ENCODE measurements at regions not wholly inside any gene's neighbourhood (a gene's known extent, or its start where the extent isn't known, plus 50 kb on each side); places are given as distances from the start of the nearest gene placed in this dataset.

DNA sequence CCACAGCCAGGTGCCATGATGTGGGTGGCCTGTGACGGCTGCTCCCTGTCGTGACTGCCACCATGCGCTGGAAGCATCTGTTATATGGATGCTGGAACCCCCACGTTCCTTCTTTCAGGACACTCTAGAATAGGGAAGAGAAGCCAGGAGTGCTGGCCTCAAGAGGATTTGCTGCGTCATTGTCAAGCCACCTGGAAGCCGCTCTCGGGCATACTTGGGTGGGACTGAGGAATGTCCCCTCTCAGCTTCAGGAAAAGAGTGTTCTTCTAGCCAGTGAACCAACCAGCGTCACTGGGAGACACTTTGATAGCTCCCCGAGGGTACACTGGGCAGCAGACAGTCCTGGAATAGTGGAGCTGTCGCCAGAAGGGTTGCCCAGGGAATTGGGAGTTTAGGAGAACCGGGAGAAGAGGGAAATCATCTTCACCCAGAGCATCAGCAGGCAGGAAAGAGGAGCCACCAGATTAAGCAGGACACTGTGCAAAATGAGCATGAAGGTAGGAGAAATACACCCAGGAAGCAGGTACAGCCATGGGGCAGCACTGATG, 130.8 kb upstream of the SASH1 start:
- no peaks in the 10 kb centered on the region for H3K27me3 ChIP-seq (ENCODE audit: insufficient read depth, low read length)
- no peak overlapping the region for H3K27ac ChIP-seq (ENCODE audit: low read depth, low read length)
- no peaks in the 10 kb centered on the region for H3K36me3 ChIP-seq (ENCODE audit: insufficient read depth, low read length)
- no peak overlapping the region for H3K4me3 ChIP-seq (ENCODE audit: low read length)
- no peak overlapping the region for H3K9ac ChIP-seq (ENCODE audit: low read depth, low read length)
- H3K9me3 ChIP-seq (ENCODE audit: insufficient read depth, low read depth, low read length) = no peaks in the 10 kb centered on the region
- no peaks in the 10 kb centered on the region for H3K4me1 ChIP-seq (ENCODE audit: insufficient read depth, low read length)
- WGBS = 95% methylated on average over 11 of the region's 11 CpGs

DNA sequence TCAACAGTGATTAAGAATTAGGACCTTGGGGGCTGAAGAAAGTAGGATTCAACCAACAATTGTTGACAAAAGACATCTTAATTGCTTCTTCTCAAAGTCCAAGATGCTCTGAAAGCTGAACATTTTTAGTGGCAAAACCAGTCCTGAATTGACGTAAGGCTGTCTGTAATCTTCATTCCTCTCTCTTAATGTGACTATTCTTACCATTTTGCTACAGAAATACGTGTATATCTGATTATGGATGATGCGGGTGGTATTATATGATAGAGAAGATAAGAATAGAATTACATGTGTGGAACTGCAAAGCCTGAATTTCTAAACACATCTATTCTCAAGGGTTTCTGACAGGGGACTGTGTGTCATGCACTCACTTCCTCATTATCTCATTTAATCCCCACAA, 130.3 kb upstream of the SASH1 start:
- H3K36me3 ChIP-seq (ENCODE audit: insufficient read depth, low read length) = no peaks in the 10 kb centered on the region
- 95% methylated on average over 1 of the region's 3 CpGs for WGBS

GRCh38 chr6:148213366-148213765, 129.3 kb upstream of the SASH1 start:
- Histone ChIP-seq H3K4me1 (ENCODE audit: insufficient read depth, low read length) (no peaks in the 10 kb centered on the region), H3K9me3 (ENCODE audit: insufficient read depth, low read depth, low read length) (no peaks in the 10 kb centered on the region), H3K27ac (ENCODE audit: low read depth, low read length) (no peak overlapping the region), H3K27me3 (ENCODE audit: insufficient read depth, low read length) (no peaks in the 10 kb centered on the region), H3K36me3 (ENCODE audit: insufficient read depth, low read length) (no peaks in the 10 kb centered on the region), H3K4me3 (ENCODE audit: low read length) (no peak overlapping the region), H3K9ac (ENCODE audit: low read depth, low read length) (no peak overlapping the region)
- WGBS = 89% methylated on average over 3 of the region's 3 CpGs

More for the DNA sequence above, 130.3 kb upstream of the SASH1 start:
- H3K4me1 ChIP-seq (ENCODE audit: insufficient read depth, low read length) = no peaks in the 10 kb centered on the region
- no peaks in the 10 kb centered on the region for H3K9me3 ChIP-seq (ENCODE audit: insufficient read depth, low read depth, low read length)
- H3K27ac ChIP-seq (ENCODE audit: low read depth, low read length) = no peak overlapping the region
- no peaks in the 10 kb centered on the region for H3K27me3 ChIP-seq (ENCODE audit: insufficient read depth, low read length)
- H3K9ac ChIP-seq (ENCODE audit: low read depth, low read length) = no peak overlapping the region
- no peak overlapping the region for H3K4me3 ChIP-seq (ENCODE audit: low read length)

GRCh38 chr6:148214667-148215066, 128.0 kb upstream of the SASH1 start:
- no peaks in the 10 kb centered on the region; the same call in 1 of the 2 replicates for H3K4me1 ChIP-seq (ENCODE audit: insufficient read depth, low read length)
- H3K36me3 ChIP-seq (ENCODE audit: insufficient read depth, low read length) = no peaks in the 10 kb centered on the region
- WGBS = 98% methylated on average over 5 of the region's 5 CpGs
- H3K27ac ChIP-seq (ENCODE audit: low read depth, low read length) = no peak overlapping the region
- no peak overlapping the region for H3K4me3 ChIP-seq (ENCODE audit: low read length)
- no peaks in the 10 kb centered on the region for H3K9me3 ChIP-seq (ENCODE audit: insufficient read depth, low read depth, low read length)
- H3K27me3 ChIP-seq (ENCODE audit: insufficient read depth, low read length) = no peaks in the 10 kb centered on the region
- no peak overlapping the region for H3K9ac ChIP-seq (ENCODE audit: low read depth, low read length)

- Histone ChIP-seq H3K27me3 (ENCODE audit: insufficient read depth, low read length) (no peaks in the 10 kb centered on the region), H3K4me1 (ENCODE audit: insufficient read depth, low read length) (peaks cover 10% of the 10 kb centered on the region), H3K4me3 (ENCODE audit: low read length) (no peak overlapping the region), H3K9me3 (ENCODE audit: insufficient read depth, low read depth, low read length) (no peaks in the 10 kb centered on the region), H3K36me3 (ENCODE audit: insufficient read depth, low read length) (no peaks in the 10 kb centered on the region), H3K27ac (ENCODE audit: low read depth, low read length) (no peak overlapping the region), H3K9ac (ENCODE audit: low read depth, low read length) (no peak overlapping the region)
- WGBS = 87% methylated on average over 4 of the region's 4 CpGs
Observed at GRCh38 chr6:148217051-148217450, 125.6 kb upstream of the SASH1 start.

GRCh38 chr6:148217921-148218320, 124.7 kb upstream of the SASH1 start:
- H3K9ac ChIP-seq (ENCODE audit: low read depth, low read length) = no peak overlapping the region
- H3K27me3 ChIP-seq (ENCODE audit: insufficient read depth, low read length) = no peaks in the 10 kb centered on the region
- H3K4me1 ChIP-seq (ENCODE audit: insufficient read depth, low read length) = peaks cover 11% of the 10 kb centered on the region
- H3K36me3 ChIP-seq (ENCODE audit: insufficient read depth, low read length) = no peaks in the 10 kb centered on the region
- 74% methylated on average over 1 of the region's 3 CpGs for WGBS
- H3K9me3 ChIP-seq (ENCODE audit: insufficient read depth, low read depth, low read length) = no peaks in the 10 kb centered on the region
- H3K27ac ChIP-seq (ENCODE audit: low read depth, low read length) = no peak overlapping the region
- H3K4me3 ChIP-seq (ENCODE audit: low read length) = no peak overlapping the region

- Histone ChIP-seq H3K27ac (ENCODE audit: low read depth, low read length) (no peak overlapping the region), H3K4me1 (ENCODE audit: insufficient read depth, low read length) (peaks cover 11% of the 10 kb centered on the region), H3K9me3 (ENCODE audit: insufficient read depth, low read depth, low read length) (no peaks in the 10 kb centered on the region), H3K9ac (ENCODE audit: low read depth, low read length) (no peak overlapping the region), H3K27me3 (ENCODE audit: insufficient read depth, low read length) (no peaks in the 10 kb centered on the region), H3K36me3 (ENCODE audit: insufficient read depth, low read length) (no peaks in the 10 kb centered on the region), H3K4me3 (ENCODE audit: low read length) (no peak overlapping the region)
- WGBS = 93% methylated on average over 3 of the region's 3 CpGs
Observed at GRCh38 chr6:148218542-148219258, 123.9 kb upstream of the SASH1 start.

- Histone ChIP-seq H3K4me1 (ENCODE audit: insufficient read depth, low read length) (peaks cover 20% of the 10 kb centered on the region), H3K27me3 (ENCODE audit: insufficient read depth, low read length) (no peaks in the 10 kb centered on the region), H3K4me3 (ENCODE audit: low read length) (no peak overlapping the region), H3K9me3 (ENCODE audit: insufficient read depth, low read depth, low read length) (no peaks in the 10 kb centered on the region), H3K36me3 (ENCODE audit: insufficient read depth, low read length) (no peaks in the 10 kb centered on the region), H3K27ac (ENCODE audit: low read depth, low read length) (no peak overlapping the region), H3K9ac (ENCODE audit: low read depth, low read length) (no peak overlapping the region)
- 37% methylated on average over 5 of the region's 6 CpGs for WGBS
Observed at GRCh38 chr6:148221196-148221979, 121.2 kb upstream of the SASH1 start.

- Histone ChIP-seq H3K27ac (ENCODE audit: low read depth, low read length) (no peak overlapping the region), H3K9ac (ENCODE audit: low read depth, low read length) (no peak overlapping the region)
Observed at GRCh38 chr6:148222376-148222775, 120.3 kb upstream of the SASH1 start.

DNA sequence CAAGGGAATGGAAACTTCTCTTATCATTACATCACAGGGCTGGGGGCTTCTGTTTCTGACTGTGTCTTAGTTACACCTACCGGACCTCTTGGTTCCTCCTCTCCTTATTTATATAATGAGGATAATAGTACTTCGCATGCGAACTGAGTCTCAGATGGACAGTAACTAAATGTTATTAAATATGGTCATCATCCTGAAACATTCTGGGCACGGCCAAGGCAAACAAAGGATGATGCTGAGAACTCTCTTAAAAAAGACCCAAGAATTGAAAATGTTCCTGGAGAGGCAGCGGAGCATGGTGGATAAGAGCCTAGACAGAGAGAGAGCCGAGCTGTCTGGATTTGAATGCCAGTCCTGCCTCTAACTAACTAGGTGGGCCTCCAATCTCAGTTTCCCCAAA, 119.8 kb upstream of the SASH1 start:
- 79% methylated on average over 5 of the region's 6 CpGs for WGBS

More at GRCh38 chr6:148222376-148222775, 120.3 kb upstream of the SASH1 start:
- 73% methylated on average over 2 of the region's 3 CpGs for WGBS
- H3K9me3 ChIP-seq (ENCODE audit: insufficient read depth, low read depth, low read length) = no peaks in the 10 kb centered on the region
- no peaks in the 10 kb centered on the region for H3K27me3 ChIP-seq (ENCODE audit: insufficient read depth, low read length)
- no peaks in the 10 kb centered on the region for H3K36me3 ChIP-seq (ENCODE audit: insufficient read depth, low read length)
- no peak overlapping the region for H3K4me3 ChIP-seq (ENCODE audit: low read length)
- peaks cover 20% of the 10 kb centered on the region for H3K4me1 ChIP-seq (ENCODE audit: insufficient read depth, low read length)

DNA sequence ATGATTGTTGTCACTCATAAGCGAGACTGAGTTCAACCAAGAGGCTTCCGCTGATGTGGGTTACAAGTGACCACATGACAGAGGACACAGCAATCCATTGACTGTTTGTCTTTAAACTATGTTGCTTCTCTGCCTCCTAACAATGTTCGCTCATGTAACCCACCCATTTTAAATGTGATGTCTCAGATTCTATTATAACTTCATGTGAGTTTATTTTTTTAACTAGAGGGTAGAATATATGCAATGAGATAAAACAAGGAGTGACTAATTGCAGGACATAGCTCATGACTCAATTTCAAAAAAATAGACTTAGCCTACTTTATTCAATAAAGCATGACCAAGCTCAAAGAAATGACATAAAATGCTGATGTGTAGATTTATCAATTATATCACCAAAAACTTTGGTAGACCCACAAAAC, 119.2 kb upstream of the SASH1 start:
- Histone ChIP-seq H3K4me1 (ENCODE audit: insufficient read depth, low read length) (peaks cover 20% of the 10 kb centered on the region), H3K9me3 (ENCODE audit: insufficient read depth, low read depth, low read length) (no peaks in the 10 kb centered on the region), H3K27me3 (ENCODE audit: insufficient read depth, low read length) (no peaks in the 10 kb centered on the region), H3K4me3 (ENCODE audit: low read length) (no peak overlapping the region), H3K9ac (ENCODE audit: low read depth, low read length) (no peak overlapping the region), H3K36me3 (ENCODE audit: insufficient read depth, low read length) (no peaks in the 10 kb centered on the region), H3K27ac (ENCODE audit: low read depth, low read length) (no peak overlapping the region)
- WGBS = 87% methylated on average over 3 of the region's 3 CpGs

More for the DNA sequence above, 119.8 kb upstream of the SASH1 start:
- Histone ChIP-seq H3K27ac (ENCODE audit: low read depth, low read length) (no peak overlapping the region), H3K4me3 (ENCODE audit: low read length) (no peak overlapping the region), H3K9me3 (ENCODE audit: insufficient read depth, low read depth, low read length) (no peaks in the 10 kb centered on the region), H3K4me1 (ENCODE audit: insufficient read depth, low read length) (peaks cover 20% of the 10 kb centered on the region), H3K9ac (ENCODE audit: low read depth, low read length) (no peak overlapping the region), H3K27me3 (ENCODE audit: insufficient read depth, low read length) (no peaks in the 10 kb centered on the region), H3K36me3 (ENCODE audit: insufficient read depth, low read length) (no peaks in the 10 kb centered on the region)

All from HUES64 (cell line).